Gastroesophageal sphincter (tissue), 2 donors: ENCODE measurements at regions not wholly inside any gene's neighbourhood (a gene's known extent, or its start where the extent isn't known, plus 50 kb on each side); places are given as distances from the start of the nearest gene placed in this dataset.

Experiments
- EP300 ChIP-seq: sonication (generic); formaldehyde crosslinking; IDR thresholded peaks from one replicate; pipeline ENCODE4 v1.6.1; 2017; ENCODE audit warnings: antibody characterized with exemption, mild to moderate bottlenecking
- POLR2AphosphoS5 ChIP-seq: sonication (generic); formaldehyde crosslinking; IDR thresholded peaks from one replicate; pipeline ENCODE4 v1.6.1; 2017; ENCODE audit warnings: antibody characterized with exemption

- no peak for TF ChIP-seq POLR2AphosphoS5
- no peak for TF ChIP-seq EP300
Measured at GRCh38 chr11:37313266-37313665, 715.2 kb upstream of the RAG2 start.
